ENCODE measurements at regions not wholly inside any gene's neighbourhood (a gene's known extent, or its start where the extent isn't known, plus 50 kb on each side); places are given as distances from the start of the nearest gene placed in this dataset.

GRCh38 chr13:22961835-22962537 is 218.8 kb upstream of the SGCG start:
- TF ChIP-seq EP300 (IDR thresholded peaks at IDR 0.05) (no peak), CTCF (IDR thresholded peaks at IDR 0.05) (no peak)

Data from gastroesophageal sphincter (tissue), 3 donors.